ENCODE measurements at regions not wholly inside any gene's neighbourhood (a gene's known extent, or its start where the extent isn't known, plus 50 kb on each side); places are given as distances from the start of the nearest gene placed in this dataset.

DNA sequence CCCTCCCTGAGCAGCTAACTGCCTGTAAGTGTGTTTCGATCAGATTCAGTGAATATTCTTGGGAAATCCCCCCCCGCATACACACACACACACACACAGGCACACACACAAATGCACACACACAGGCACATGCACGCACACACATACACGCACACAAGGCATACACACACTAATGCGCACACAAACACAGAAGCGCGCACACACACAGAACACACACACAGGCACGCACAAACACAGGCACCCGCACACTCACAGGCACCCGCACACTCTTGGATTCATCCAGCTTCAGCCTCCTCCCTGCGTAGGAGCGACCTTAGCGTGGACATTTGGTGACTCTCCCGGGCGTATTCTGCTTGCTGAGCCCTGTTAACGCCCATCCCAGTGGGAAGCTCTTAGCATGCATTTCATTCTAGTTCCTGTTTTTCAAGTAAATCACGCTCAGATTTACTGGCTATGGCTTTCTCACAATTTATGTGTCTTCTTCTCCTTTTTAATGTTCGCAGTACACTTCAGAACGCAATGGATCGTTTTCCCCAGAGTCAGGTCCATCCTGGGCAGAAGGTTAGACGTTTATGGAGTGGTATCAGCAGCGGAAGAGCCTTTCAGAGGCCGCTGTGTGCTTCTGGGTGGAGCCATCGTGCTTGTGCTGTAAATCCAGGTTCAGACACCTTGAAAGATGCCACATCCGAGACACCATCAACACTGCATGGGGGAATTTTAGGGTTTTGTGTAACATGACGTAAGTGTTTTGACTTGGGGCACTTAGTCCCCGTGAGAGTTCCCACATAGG is 656.6 kb downstream of the GALR1 start:
- TF ChIP-seq FOXP2 (optimal IDR thresholded peaks at IDR 0.05; ENCODE audit: borderline replicate concordance, extremely low read depth, extremely low read length, insufficient read depth) (no peak), TAF1 (IDR thresholded peaks at IDR 0.05; ENCODE audit: borderline replicate concordance, insufficient read depth, low read length) (no peak), POLR2AphosphoS5 (IDR thresholded peaks at IDR 0.05; ENCODE audit: low read depth, low read length) (no peak), SIN3A (IDR thresholded peaks at IDR 0.05; ENCODE audit: borderline replicate concordance, insufficient read depth, low read length) (no peak)
